ENCODE measurements at regions not wholly inside any gene's neighbourhood (a gene's known extent, or its start where the extent isn't known, plus 50 kb on each side); places are given as distances from the start of the nearest gene placed in this dataset.

DNA sequence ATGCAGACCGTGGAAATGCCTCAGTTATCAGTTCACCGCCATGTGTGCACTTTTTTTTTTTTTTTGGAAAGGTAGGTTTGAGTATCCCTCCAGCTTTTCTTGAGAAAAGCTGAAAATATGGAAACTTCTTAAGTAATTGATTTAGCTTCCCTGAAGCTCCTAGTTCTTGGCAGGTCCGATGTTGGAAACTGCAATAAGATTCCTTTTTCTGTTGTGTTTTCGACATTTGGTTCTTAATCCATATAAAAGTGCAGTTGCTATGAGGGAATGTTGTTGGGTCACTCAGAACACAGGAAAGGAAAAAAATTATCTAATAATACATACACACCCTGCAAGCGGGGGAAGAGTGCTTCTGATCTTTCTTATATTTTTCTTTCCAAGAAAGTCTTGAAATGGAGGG lies 665.2 kb downstream of the INHBA start:
- in situ Hi-C loops (cut with MboI; ENCODE audit: low pct_unique_long_range_greater_than_20kb, low sequenced_read_pairs, unreplicated experiment), result no loop called here
- no peak for TF ChIP-seq CTCF (IDR thresholded peaks at IDR 0.05; ENCODE audit: extremely low read depth, insufficient read depth, missing control alignments)

DNA sequence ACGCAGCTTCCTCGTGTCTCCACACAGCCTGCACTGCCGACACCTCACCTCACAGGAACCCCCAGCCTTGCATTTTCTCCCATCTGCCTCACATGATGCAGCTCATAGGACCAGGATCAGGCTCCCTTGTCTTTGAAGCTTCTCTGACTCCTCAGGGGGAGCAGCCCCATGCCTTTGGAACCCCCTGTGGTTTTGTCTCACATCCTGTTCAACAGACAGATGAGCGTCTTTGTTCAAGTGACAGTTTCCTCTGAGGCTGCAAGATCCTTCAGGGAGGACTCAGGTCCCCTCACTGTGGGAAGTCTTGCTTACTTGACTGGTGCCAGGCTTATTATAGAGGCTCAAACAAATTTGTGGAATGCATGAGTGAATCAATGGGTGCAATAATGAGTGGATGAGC lies 667.1 kb downstream of the INHBA start:
- TF ChIP-seq CTCF (IDR thresholded peaks at IDR 0.05; ENCODE audit: extremely low read depth, insufficient read depth, missing control alignments), result no peak
- in situ Hi-C loops (cut with MboI; ENCODE audit: low pct_unique_long_range_greater_than_20kb, low sequenced_read_pairs, unreplicated experiment), result no loop called here
- DNase-seq (ENCODE audit: low spot score), result no peak

More for the DNA sequence above, 665.2 kb downstream of the INHBA start:
- no peak for DNase-seq (ENCODE audit: low spot score)

DNA sequence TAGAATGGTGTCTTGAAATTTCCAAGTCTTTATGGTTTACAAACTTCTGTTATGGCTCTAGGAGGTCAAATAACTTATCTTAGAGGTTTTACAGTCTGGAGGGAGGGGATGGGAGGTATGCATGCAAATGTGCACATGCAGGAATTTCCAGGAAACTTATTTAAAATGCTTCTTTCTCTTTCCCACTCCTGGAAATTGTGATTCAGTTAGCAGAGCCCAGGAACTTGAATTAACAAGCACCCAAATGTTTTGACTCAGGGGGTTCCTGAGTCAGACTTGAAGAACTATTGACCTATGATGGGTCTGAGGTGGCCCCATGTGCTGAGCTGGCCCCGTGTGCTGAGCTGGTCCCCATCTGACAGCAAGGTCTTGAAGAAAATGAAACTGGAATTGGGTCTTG lies 669.4 kb downstream of the INHBA start:
- no peak for DNase-seq (ENCODE audit: low spot score)
- in situ Hi-C loops (cut with MboI; ENCODE audit: low pct_unique_long_range_greater_than_20kb, low sequenced_read_pairs, unreplicated experiment), result no loop called here
- no peak for TF ChIP-seq CTCF (IDR thresholded peaks at IDR 0.05; ENCODE audit: extremely low read depth, insufficient read depth, missing control alignments)

GRCh38 chr7:41030673-41031072 lies 672.2 kb downstream of the INHBA start:
- DNase-seq (ENCODE audit: low spot score), result no peak
- TF ChIP-seq CTCF (IDR thresholded peaks at IDR 0.05; ENCODE audit: extremely low read depth, insufficient read depth, missing control alignments), result no peak
- in situ Hi-C loops (cut with MboI; ENCODE audit: low pct_unique_long_range_greater_than_20kb, low sequenced_read_pairs, unreplicated experiment), result no loop called here

GRCh38 chr7:41029072-41029499 lies 673.8 kb downstream of the INHBA start:
- TF ChIP-seq CTCF (IDR thresholded peaks at IDR 0.05; ENCODE audit: extremely low read depth, insufficient read depth, missing control alignments), result no peak
- DNase-seq (ENCODE audit: low spot score), result no peak
- in situ Hi-C loops (cut with MboI; ENCODE audit: low pct_unique_long_range_greater_than_20kb, low sequenced_read_pairs, unreplicated experiment), result no loop called here

GRCh38 chr7:41028580-41028979 lies 674.3 kb downstream of the INHBA start:
- no peak for TF ChIP-seq CTCF (IDR thresholded peaks at IDR 0.05; ENCODE audit: extremely low read depth, insufficient read depth, missing control alignments)
- no peak for DNase-seq (ENCODE audit: low spot score)
- in situ Hi-C loops (cut with MboI; ENCODE audit: low pct_unique_long_range_greater_than_20kb, low sequenced_read_pairs, unreplicated experiment), result no loop called here
